CD1c-positive myeloid dendritic cell (primary cell): ENCODE measurements at regions not wholly inside any gene's neighbourhood (a gene's known extent, or its start where the extent isn't known, plus 50 kb on each side); places are given as distances from the start of the nearest gene placed in this dataset.
"Not testable (repeated sequence)": the region's sequence is repeated elsewhere in the genome, so short reads cannot be mapped to it uniquely, and the experiment has no call there.

Experiments
- DNase-seq: peaks from one replicate; pipeline ENCODE4 v3.0.0-alpha.2; 2016; ENCODE audit errors: extremely low spot score

GRCh38 chr5:1731091-1731639 lies 68.5 kb downstream of the MRPL36 start:
- DNase-seq: no peak

DNA sequence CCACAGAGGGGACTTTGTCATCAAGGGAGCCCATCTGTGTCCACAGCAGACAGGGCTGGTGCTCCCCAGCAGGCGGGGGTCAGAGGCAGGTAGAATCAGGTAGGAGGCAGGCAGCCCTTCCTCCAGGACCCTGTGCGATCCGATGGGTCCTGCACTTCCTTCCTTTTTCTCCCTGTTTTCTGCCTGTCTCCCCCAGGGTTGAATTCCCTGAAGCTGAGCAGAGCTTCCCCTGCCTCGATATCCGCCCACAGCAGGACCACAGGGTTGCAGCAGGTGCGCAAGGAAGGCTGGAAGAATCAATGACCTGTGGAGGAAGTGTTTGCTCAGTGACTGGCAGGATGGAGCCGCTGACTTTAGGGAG lies 69.2 kb downstream of the MRPL36 start:
- no peak for DNase-seq

DNA sequence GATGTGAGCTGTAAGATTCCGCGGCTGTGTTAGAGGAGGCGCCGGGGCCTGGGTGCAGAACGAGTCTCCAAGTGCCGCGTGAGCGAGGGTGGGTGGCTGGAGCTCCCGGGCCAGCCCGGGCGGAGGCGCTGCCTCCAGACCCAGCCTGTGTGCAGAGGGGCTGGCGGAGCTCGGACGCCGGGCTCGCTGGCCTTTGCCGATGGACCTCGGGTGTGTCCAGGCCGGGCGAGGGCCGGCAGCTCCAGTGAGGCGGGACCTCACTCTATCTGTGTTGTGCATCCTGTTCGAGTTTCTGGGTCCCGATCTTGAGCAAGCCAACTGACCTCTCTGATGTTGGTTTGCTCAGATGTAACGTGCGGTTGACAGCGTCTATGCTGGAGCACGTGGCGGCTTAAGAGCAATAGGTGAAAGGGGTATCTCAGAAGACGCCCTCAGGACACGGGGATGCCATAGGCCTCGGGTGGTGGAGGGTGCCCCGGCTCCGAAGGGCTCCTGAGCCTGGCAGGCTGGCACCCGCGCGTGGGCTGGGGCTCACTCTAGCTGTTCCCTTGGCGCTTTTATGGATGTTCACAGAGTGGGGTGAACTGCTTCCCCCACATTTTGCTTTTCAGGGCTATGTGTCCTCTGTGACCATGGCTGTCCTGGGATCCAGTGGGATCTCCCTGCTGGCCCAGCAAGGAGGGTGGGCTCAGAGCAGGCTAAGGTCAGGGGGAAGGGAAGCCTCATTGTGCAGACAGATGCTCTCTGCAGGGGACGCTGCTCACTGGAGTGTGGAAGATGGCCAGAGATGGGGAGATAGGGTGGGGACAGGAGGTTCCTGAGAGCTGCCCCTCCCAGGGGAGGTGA lies 69.8 kb downstream of the MRPL36 start:
- no peak for DNase-seq

DNA sequence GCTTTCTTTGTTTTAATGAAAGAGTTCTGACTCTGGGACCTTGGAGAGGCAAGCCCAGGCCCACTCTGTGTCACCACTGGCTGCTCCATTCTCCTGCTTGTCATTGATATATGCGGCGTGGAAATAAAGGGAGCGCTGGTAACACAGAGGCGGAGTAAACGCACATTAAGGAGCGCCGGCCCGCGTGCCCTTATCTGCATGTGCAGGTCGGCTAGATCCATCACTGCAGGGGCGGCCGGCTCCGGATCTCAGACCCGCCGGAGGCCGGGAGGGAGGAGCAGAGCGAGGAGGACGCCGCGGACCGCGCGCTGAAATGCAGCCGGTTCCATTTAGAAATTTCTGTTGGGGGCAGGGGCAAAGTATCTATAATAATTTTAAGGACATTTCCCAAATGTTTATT lies 70.8 kb downstream of the MRPL36 start:
- DNase-seq: no peak

DNA sequence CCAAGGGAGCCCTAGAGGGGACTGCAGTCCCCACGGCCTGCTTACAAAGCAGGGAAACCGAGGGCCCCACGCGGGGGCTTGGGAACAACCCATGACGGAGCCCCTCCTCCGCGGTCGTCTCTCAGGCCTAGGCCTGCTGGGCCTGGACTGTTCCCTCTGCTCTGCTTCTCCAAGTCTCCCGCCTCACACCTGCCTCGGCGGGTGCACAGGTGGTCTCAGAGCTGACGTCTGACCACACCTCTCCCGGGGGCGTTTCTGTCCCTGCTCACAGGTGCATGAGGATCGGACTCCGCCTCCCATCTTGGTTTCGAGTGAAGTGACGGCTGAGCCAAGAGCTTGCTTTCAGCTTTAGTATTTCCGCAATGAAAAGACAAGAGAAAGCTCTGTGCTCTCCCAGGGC lies 72.1 kb downstream of the MRPL36 start:
- no peak for DNase-seq

DNA sequence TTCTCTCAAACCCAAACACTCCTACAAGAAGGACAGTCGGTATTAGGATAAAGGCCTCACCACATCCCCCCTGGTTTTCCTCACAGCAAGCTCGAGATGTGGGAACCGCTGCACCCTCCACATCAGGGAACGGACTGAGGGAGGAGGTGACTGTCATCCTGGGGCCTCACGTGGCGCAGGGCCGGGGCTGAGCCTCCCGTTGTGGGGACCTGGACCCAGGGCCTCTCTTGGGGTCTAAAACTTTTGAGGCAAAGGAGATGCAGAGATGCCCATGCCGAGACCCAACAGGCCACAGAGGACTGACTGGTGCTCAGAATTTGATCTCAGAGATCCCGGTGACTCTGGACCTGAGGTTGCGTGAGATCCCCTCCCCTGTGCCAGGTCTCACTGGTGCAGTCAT lies 72.7 kb downstream of the MRPL36 start:
- DNase-seq: no peak

DNA sequence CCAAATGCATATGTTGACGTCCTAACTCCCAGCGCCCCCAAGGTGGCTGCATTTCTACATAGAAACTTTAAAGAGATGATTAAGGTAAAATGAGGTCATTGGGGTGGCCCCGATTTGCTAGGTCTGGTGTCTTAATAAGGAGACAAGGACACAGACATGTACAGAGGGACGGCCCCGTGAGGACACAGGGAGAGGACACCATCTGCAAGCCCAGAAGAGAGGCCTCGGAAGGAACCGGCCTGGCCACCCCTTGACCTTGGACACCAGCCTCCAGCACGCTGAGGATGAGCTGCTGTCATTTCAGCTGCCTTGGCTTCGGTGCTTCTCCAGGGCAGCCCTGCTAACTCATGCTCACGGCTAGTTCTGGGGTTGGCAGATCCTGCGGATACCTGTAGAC lies 73.2 kb downstream of the MRPL36 start:
- DNase-seq: no peak

DNA sequence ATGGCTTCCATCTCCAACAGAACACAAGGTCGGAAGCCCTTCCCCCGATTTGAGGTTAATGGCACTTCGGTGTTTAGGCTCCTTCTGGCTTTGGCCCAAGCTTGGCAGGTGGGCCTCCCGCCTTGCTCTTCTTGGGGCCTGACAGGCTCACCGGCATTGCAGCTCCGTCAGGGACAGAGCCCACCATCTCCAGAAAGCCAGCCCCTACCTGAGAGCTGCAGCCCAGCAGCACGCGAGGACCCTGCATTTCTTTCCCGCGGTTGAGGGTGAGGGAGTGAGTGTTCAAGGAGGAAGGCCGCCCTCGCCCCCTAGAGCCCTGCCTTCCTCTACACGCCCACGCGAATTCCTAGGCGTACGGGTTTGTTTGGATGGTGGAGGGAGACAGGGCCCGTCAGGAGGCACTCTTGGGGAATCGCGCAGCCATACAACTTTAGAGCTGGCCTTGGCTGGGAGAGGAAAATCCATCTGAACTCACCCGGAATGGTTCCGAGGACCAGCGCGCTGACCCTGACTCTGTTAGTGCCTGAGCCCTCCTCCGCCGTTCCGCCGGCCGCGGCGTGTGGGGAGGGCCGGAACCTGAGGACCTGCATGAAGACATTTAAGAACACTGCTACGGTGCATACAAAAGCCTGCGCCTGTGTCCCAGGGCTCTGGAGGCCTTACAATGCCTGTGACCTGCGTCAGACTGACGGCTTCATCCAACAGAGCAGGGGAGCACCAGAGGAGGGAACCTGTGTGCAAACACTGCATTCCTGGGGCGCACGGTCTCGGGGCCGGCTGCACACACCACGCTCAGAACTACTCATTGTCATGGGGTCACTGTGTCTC lies 73.8 kb downstream of the MRPL36 start:
- DNase-seq: no peak

DNA sequence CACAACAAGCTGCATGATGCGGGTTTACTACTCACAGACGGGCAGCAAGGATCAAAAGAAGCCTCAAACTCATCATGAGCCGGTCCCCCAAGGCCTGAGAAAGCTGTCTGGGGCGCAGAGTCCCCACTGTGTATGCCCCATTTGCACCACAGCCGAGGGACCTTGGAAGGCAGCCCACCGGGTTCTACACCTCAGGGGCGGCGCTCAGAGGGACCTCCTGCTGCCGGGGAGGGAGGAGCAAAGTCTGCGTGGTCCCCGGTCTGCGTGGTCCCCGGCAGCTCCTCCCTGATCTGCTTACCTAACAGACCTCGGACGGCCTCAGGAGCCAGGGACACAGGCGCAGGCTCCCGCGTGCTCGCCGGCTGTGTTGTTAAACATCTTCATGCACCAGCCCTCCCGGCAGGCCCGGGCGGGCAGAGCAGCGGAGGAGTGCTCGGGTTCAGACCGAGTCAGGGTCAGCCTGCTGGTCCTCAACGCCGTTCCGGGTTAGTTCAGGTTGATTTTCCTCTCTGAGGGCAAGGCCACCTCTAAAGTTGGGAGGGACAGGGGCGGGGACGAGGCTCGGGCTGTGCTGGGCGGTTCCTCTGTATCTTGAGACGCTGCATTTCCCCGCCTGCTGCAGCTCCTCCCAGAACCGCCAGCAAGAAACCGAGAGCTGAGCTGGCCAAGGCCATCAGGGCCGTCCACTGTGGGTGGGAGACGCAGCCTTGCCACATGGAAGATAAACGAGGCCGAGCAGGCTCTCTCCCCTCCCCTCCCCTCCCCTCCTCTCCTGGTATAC lies 74.6 kb downstream of the MRPL36 start:
- DNase-seq: no peak

DNA sequence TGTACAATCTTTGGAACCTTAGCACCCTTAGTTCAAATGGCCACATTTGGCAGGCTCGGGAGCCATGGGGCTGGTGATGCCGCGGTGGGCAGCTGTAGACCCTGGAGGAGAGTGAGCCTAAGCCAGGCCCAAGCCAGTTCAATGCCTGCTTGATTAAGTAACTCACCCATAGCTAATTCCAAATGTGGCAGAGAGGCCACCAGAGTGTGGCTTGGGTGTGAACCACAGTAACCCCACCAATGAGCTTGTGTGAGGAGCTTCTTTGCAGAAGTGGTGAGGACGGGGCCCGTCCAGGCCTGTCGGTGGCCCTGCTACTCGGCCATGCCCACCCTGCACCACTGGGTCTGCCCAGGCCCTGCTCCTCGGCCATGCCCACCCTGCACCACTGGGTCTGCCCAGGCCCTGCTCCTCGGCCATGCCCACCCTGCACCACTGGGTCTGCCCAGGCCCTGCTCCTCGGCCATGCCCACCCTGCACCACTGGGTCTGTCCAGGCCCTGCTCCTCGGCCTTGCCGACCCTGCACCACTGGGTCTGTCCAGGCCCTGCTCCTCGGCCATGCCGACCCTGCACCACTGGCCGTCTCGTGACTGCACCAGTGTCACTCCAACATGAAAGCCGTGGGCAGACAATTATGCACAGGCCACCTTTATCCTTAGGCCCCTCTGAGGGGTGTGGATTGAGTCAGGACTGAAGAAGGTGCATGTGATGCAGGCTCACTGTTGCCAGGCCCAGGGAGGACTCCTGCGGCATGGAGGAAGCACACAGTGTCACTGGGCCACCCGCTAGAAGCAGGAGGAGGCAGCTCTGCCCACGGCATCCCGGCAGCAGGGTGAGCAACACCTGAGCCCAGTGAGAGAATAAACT lies 75.4 kb downstream of the MRPL36 start:
- no peak for DNase-seq

GRCh38 chr5:1723476-1723875 lies 76.2 kb downstream of the MRPL36 start:
- DNase-seq: no peak

DNA sequence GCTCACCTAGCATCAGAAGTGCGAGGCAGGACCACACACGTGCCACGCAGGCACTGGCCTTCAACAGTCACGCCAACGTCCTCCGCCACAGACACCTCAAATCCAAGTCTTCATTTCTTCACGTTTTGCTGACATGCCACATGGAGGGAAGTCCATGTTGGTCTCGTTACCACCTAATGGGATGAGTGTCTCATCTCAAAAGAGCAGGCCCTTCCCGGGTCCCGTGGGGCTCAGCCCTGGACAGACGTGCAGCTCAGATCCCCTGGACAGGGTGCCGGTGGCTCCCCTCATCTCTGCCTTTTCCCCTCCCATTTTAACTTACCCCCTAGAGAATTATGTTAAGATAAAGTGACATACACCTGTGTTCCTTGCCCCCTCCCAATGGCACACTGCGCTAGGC lies 76.8 kb downstream of the MRPL36 start:
- no peak for DNase-seq

GRCh38 chr5:1720396-1721110 lies 79.1 kb downstream of the MRPL36 start:
- DNase-seq: no peak

- DNase-seq: no peak
Measured at GRCh38 chr5:1719860-1720259, 79.8 kb downstream of the MRPL36 start.

DNA sequence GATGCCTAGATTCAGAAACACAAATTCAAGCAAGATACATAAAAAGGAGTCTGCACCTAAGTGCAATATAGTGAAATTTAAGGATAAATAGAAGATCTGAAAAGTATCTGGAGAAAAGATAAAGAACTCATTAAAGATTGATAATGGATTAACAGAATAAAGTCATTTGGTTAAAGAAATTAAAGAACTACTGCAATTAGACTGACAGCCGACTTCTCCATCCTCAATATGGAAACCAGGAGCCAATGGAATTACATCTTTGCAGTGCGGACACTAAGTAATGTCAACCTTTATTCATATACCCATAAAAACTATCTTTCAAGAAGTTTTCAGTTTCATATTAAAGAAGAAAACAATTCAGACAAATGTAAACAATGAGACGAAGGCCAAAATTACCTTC lies 81.0 kb downstream of the MRPL36 start:
- no peak for DNase-seq

DNA sequence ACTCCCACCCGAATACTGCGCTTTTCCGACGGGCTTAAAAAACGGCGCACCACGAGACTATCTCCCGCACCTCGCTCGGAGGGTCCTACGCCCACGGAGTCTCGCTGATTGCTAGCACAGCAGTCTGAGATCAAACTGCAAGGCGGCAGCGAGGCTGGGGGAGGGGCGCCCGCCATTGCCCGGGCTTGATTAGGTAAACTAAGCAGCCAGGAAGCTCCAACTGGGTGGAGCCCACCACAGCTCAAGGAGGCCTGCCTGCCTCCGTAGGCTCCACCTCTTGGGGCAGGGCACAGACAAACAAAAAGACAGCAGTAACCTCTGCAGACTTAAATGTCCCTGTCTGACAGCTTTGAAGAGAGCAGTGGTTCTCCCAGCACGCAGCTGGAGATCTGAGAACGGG lies 89.5 kb downstream of the MRPL36 start:
- not testable (repeated sequence) for DNase-seq

GRCh38 chr5:1709171-1709803 lies 90.3 kb downstream of the MRPL36 start:
- DNase-seq: no peak

GRCh38 chr5:1708592-1709141 lies 91.0 kb downstream of the MRPL36 start:
- no peak for DNase-seq

- no peak for DNase-seq
Measured at GRCh38 chr5:1707467-1707866, 92.2 kb downstream of the MRPL36 start.

- no peak for DNase-seq
Measured at GRCh38 chr5:1706428-1706827, 93.2 kb downstream of the MRPL36 start.
